ENCODE measurements at regions not wholly inside any gene's neighbourhood (a gene's known extent, or its start where the extent isn't known, plus 50 kb on each side); places are given as distances from the start of the nearest gene placed in this dataset.

DNA sequence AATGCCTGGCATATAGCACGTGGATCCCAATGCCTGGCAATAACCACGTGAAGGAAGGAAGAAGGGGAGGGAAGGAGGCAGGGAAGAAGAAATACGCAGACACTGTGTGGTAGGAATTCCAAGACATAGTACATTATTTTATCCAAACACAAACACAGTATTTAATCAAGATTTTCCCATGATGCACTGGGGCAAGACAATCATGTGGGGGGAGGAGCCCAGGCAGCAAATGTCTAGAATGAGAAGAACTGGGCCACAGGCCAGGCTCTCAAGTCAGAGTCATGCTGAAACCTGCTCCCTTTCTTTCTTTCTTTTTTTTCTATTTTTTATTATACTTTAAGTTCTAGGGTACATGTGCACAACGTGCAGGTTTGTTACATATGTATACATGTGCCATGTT, 717.9 kb downstream of the UQCRFS1 start:
- TF ChIP-seq MYC (IDR thresholded peaks at IDR 0.05; ENCODE audit: low read depth, low read length), result no peak
- TF ChIP-seq, protein P1, sequence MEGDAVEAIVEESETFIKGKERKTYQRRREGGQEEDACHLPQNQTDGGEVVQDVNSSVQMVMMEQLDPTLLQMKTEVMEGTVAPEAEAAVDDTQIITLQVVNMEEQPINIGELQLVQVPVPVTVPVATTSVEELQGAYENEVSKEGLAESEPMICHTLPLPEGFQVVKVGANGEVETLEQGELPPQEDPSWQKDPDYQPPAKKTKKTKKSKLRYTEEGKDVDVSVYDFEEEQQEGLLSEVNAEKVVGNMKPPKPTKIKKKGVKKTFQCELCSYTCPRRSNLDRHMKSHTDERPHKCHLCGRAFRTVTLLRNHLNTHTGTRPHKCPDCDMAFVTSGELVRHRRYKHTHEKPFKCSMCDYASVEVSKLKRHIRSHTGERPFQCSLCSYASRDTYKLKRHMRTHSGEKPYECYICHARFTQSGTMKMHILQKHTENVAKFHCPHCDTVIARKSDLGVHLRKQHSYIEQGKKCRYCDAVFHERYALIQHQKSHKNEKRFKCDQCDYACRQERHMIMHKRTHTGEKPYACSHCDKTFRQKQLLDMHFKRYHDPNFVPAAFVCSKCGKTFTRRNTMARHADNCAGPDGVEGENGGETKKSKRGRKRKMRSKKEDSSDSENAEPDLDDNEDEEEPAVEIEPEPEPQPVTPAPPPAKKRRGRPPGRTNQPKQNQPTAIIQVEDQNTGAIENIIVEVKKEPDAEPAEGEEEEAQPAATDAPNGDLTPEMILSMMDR (IDR thresholded peaks at IDR 0.05; ENCODE audit: low read depth, low read length), result no peak
- TF ChIP-seq POLR2A (IDR thresholded peaks at IDR 0.05; ENCODE audit: extremely low read depth, insufficient read length), result no peak
- TF ChIP-seq, protein P2, sequence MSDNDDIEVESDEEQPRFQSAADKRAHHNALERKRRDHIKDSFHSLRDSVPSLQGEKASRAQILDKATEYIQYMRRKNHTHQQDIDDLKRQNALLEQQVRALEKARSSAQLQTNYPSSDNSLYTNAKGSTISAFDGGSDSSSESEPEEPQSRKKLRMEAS (IDR thresholded peaks at IDR 0.05; ENCODE audit: low read depth, low read length), result no peak
